ENCODE measurements at regions not wholly inside any gene's neighbourhood (a gene's known extent, or its start where the extent isn't known, plus 50 kb on each side); places are given as distances from the start of the nearest gene placed in this dataset.

GRCh38 chr6:140546640-140547039 lies 1172.2 kb upstream of the CITED2 start:
- TF ChIP-seq POLR2A (IDR thresholded peaks at IDR 0.05) (no peak), CTCF (IDR thresholded peaks at IDR 0.05) (no peak)
